ENCODE measurements at regions not wholly inside any gene's neighbourhood (a gene's known extent, or its start where the extent isn't known, plus 50 kb on each side); places are given as distances from the start of the nearest gene placed in this dataset.
"Not testable (repeated sequence)": the region's sequence is repeated elsewhere in the genome, so short reads cannot be mapped to it uniquely, and the experiment has no call there.

- WGBS, result no CpG with 5 or more reads among the region's 1 CpG
- Histone ChIP-seq H3K79me1 (replicated peaks; ENCODE audit: low read length, poor library complexity, severe bottlenecking) (no peaks in the 10 kb centered on the region), H3K4me1 (ENCODE audit: control insufficient read depth, insufficient read depth, low read depth, low read length) (no peaks in the 10 kb centered on the region)
Observed at GRCh38 chr10:123394382-123394781, 240.2 kb downstream of the BUB3 start.

GRCh38 chr10:123395234-123395633, 241.0 kb downstream of the BUB3 start:
- H3K27me3 ChIP-seq (ENCODE audit: control insufficient read depth in 1 of 2, insufficient read depth in 1 of 2, low read length in 2 of 2); H3K4ac ChIP-seq (ENCODE audit: low read depth in 1 of 2, low read length in 2 of 2); H4K8ac ChIP-seq (ENCODE audit: low read length); H3K18ac ChIP-seq (ENCODE audit: low read depth in 1 of 2, low read length in 2 of 2); H3K36me3 ChIP-seq (ENCODE audit: control insufficient read depth in 1 of 2, insufficient read depth in 2 of 2, low read depth in 1 of 2, low read length in 2 of 2); H3K14ac ChIP-seq (ENCODE audit: low read length in 2 of 2); H2BK120ac ChIP-seq (ENCODE audit: low read depth, low read length); H2BK15ac ChIP-seq (ENCODE audit: low read depth, poor library complexity, severe bottlenecking); H3K4me3 ChIP-seq (ENCODE audit: insufficient read depth in 1 of 2, low read depth in 1 of 2, low read length in 2 of 2); H3K4me2 ChIP-seq (ENCODE audit: low read length, poor library complexity, severe bottlenecking); H3K9ac ChIP-seq (ENCODE audit: low read length); H3K23ac ChIP-seq (ENCODE audit: low read length in 2 of 2); H3K9me3 ChIP-seq (ENCODE audit: control insufficient read depth, low read length); H2BK12ac ChIP-seq (ENCODE audit: low read length in 2 of 2); H4K91ac ChIP-seq (ENCODE audit: low read length); H3K27ac ChIP-seq (ENCODE audit: low read length, poor library complexity, severe bottlenecking); H2AK5ac ChIP-seq (ENCODE audit: low read length, severe bottlenecking); H2AFZ ChIP-seq (ENCODE audit: low read depth, low read length); H3K79me1 ChIP-seq (replicated peaks; ENCODE audit: low read length, poor library complexity, severe bottlenecking); DNase-seq; H2BK5ac ChIP-seq (ENCODE audit: low read depth, low read length, poor library complexity, severe bottlenecking); H3K4me1 ChIP-seq (ENCODE audit: control insufficient read depth, insufficient read depth, low read depth, low read length): not testable (repeated sequence)
- 62% methylated on average over 3 of the region's 4 CpGs for WGBS

More at GRCh38 chr10:123394382-123394781, 240.2 kb downstream of the BUB3 start:
- Histone ChIP-seq H3K4ac (ENCODE audit: low read depth in 1 of 2, low read length in 2 of 2) (no peak overlapping the region), H3K36me3 (ENCODE audit: control insufficient read depth in 1 of 2, insufficient read depth in 2 of 2, low read depth in 1 of 2, low read length in 2 of 2) (no peaks in the 10 kb centered on the region), H3K23ac (ENCODE audit: low read length in 2 of 2) (no peak overlapping the region), H2AFZ (ENCODE audit: low read depth, low read length) (no peak overlapping the region), H4K91ac (ENCODE audit: low read length) (no peak overlapping the region), H3K4me3 (ENCODE audit: insufficient read depth in 1 of 2, low read depth in 1 of 2, low read length in 2 of 2) (no peak overlapping the region), H2BK15ac (ENCODE audit: low read depth, poor library complexity, severe bottlenecking) (no peak overlapping the region), H3K18ac (ENCODE audit: low read depth in 1 of 2, low read length in 2 of 2) (no peak overlapping the region), H3K9me3 (ENCODE audit: control insufficient read depth, low read length) (no peaks in the 10 kb centered on the region), H2BK5ac (ENCODE audit: low read depth, low read length, poor library complexity, severe bottlenecking) (no peak overlapping the region), H3K9ac (ENCODE audit: low read length) (no peak overlapping the region), H2BK120ac (ENCODE audit: low read depth, low read length) (no peak overlapping the region), H3K4me2 (ENCODE audit: low read length, poor library complexity, severe bottlenecking) (no peak overlapping the region), H2BK12ac (ENCODE audit: low read length in 2 of 2) (no peak overlapping the region), H2AK5ac (ENCODE audit: low read length, severe bottlenecking) (no peak overlapping the region), H3K27ac (ENCODE audit: low read length, poor library complexity, severe bottlenecking) (no peak overlapping the region), H4K8ac (ENCODE audit: low read length) (no peak overlapping the region), H3K14ac (ENCODE audit: low read length in 2 of 2) (no peak overlapping the region), H3K27me3 (ENCODE audit: control insufficient read depth in 1 of 2, insufficient read depth in 1 of 2, low read length in 2 of 2) (peaks cover 0 to 9% of the 10 kb centered on the region in 2 experiments)
- no peak for DNase-seq

- Histone ChIP-seq H3K27ac (ENCODE audit: low read length, poor library complexity, severe bottlenecking) (no peak overlapping the region), H3K9me3 (ENCODE audit: control insufficient read depth, low read length) (no peaks in the 10 kb centered on the region), H4K8ac (ENCODE audit: low read length) (no peak overlapping the region), H3K23ac (ENCODE audit: low read length in 2 of 2) (no peak overlapping the region), H3K4me2 (ENCODE audit: low read length, poor library complexity, severe bottlenecking) (no peak overlapping the region), H2BK15ac (ENCODE audit: low read depth, poor library complexity, severe bottlenecking) (no peak overlapping the region), H3K4ac (ENCODE audit: low read depth in 1 of 2, low read length in 2 of 2) (no peak overlapping the region), H2BK5ac (ENCODE audit: low read depth, low read length, poor library complexity, severe bottlenecking) (no peak overlapping the region), H3K27me3 (ENCODE audit: control insufficient read depth in 1 of 2, insufficient read depth in 1 of 2, low read length in 2 of 2) (peaks cover 0 to 9% of the 10 kb centered on the region in 2 experiments), H3K79me1 (replicated peaks; ENCODE audit: low read length, poor library complexity, severe bottlenecking) (no peaks in the 10 kb centered on the region), H2AFZ (ENCODE audit: low read depth, low read length) (no peak overlapping the region), H3K4me3 (ENCODE audit: insufficient read depth in 1 of 2, low read depth in 1 of 2, low read length in 2 of 2) (no peak overlapping the region), H4K91ac (ENCODE audit: low read length) (no peak overlapping the region), H3K9ac (ENCODE audit: low read length) (no peak overlapping the region), H2BK120ac (ENCODE audit: low read depth, low read length) (no peak overlapping the region), H2AK5ac (ENCODE audit: low read length, severe bottlenecking) (no peak overlapping the region), H3K4me1 (ENCODE audit: control insufficient read depth, insufficient read depth, low read depth, low read length) (no peaks in the 10 kb centered on the region), H3K14ac (ENCODE audit: low read length in 2 of 2) (no peak overlapping the region), H2BK12ac (ENCODE audit: low read length in 2 of 2) (no peak overlapping the region), H3K18ac (ENCODE audit: low read depth in 1 of 2, low read length in 2 of 2) (no peak overlapping the region), H3K36me3 (ENCODE audit: control insufficient read depth in 1 of 2, insufficient read depth in 2 of 2, low read depth in 1 of 2, low read length in 2 of 2) (no peaks in the 10 kb centered on the region)
- 86% methylated on average over 6 of the region's 6 CpGs for WGBS
- no peak for DNase-seq
Observed at GRCh38 chr10:123395906-123396305, 241.7 kb downstream of the BUB3 start.

- H3K79me1 ChIP-seq (replicated peaks; ENCODE audit: low read length, poor library complexity, severe bottlenecking), result no peaks in the 10 kb centered on the region
- H3K4me3 ChIP-seq (ENCODE audit: insufficient read depth in 1 of 2, low read depth in 1 of 2, low read length in 2 of 2), result no peak overlapping the region
- no peak overlapping the region for H2BK12ac ChIP-seq (ENCODE audit: low read length in 2 of 2)
- no peak overlapping the region for H2AFZ ChIP-seq (ENCODE audit: low read depth, low read length)
- H4K8ac ChIP-seq (ENCODE audit: low read length), result no peak overlapping the region
- no peak overlapping the region for H3K14ac ChIP-seq (ENCODE audit: low read length in 2 of 2)
- H3K9ac ChIP-seq (ENCODE audit: low read length), result no peak overlapping the region
- peaks cover 2% of the 10 kb centered on the region for H3K9me3 ChIP-seq (ENCODE audit: control insufficient read depth, low read length)
- H2BK120ac ChIP-seq (ENCODE audit: low read depth, low read length), result no peak overlapping the region
- H3K36me3 ChIP-seq (ENCODE audit: control insufficient read depth in 1 of 2, insufficient read depth in 2 of 2, low read depth in 1 of 2, low read length in 2 of 2), result no peaks in the 10 kb centered on the region
- H2AK5ac ChIP-seq (ENCODE audit: low read length, severe bottlenecking), result no peak overlapping the region
- H2BK5ac ChIP-seq (ENCODE audit: low read depth, low read length, poor library complexity, severe bottlenecking), result no peak overlapping the region
- no peak overlapping the region for H4K91ac ChIP-seq (ENCODE audit: low read length)
- no peak overlapping the region for H3K27ac ChIP-seq (ENCODE audit: low read length, poor library complexity, severe bottlenecking)
- no peaks in the 10 kb centered on the region for H3K27me3 ChIP-seq (ENCODE audit: control insufficient read depth in 1 of 2, insufficient read depth in 1 of 2, low read length in 2 of 2)
- H3K23ac ChIP-seq (ENCODE audit: low read length in 2 of 2), result no peak overlapping the region
- H3K4me1 ChIP-seq (ENCODE audit: control insufficient read depth, insufficient read depth, low read depth, low read length), result no peaks in the 10 kb centered on the region
- no peak overlapping the region for H3K4ac ChIP-seq (ENCODE audit: low read depth in 1 of 2, low read length in 2 of 2)
- WGBS, result 87% methylated on average over 4 of the region's 4 CpGs
- no peak for DNase-seq
- no peak overlapping the region for H2BK15ac ChIP-seq (ENCODE audit: low read depth, poor library complexity, severe bottlenecking)
- H3K18ac ChIP-seq (ENCODE audit: low read depth in 1 of 2, low read length in 2 of 2), result no peak overlapping the region
- no peak overlapping the region for H3K4me2 ChIP-seq (ENCODE audit: low read length, poor library complexity, severe bottlenecking)
Observed at GRCh38 chr10:123398180-123398591, 244.0 kb downstream of the BUB3 start.

Data from mesenchymal stem cell (in vitro differentiated cells and primary cell).